ENCODE measurements at regions not wholly inside any gene's neighbourhood (a gene's known extent, or its start where the extent isn't known, plus 50 kb on each side); places are given as distances from the start of the nearest gene placed in this dataset.

GRCh38 chr13:86464193-86464592, 665.0 kb upstream of the SLITRK6 start:
- Mint-ChIP-seq H3K9me3 (peaks cover 10 to 13% of the 10 kb centered on the region in 2 donors), H3K27ac (no peak overlapping the region), H3K4me1 (no peaks in the 10 kb centered on the region), H3K4me3 (no peak overlapping the region), H3K27me3 (ENCODE audit: low read depth in 2 of 2) (no peaks in the 10 kb centered on the region), H3K36me3 (no peaks in the 10 kb centered on the region)
- intact Hi-C loops (cut with micrococcal nuclease) = no loop called here
- H3K9me3 ChIP-seq (ENCODE audit: control insufficient read depth, insufficient read depth, low read length) = no peaks in the 10 kb centered on the region
- H3K4me1 ChIP-seq (ENCODE audit: control insufficient read depth, insufficient read depth, low read length) = no peaks in the 10 kb centered on the region
- H3K27me3 ChIP-seq (ENCODE audit: control insufficient read depth, insufficient read depth, low read length) = no peaks in the 10 kb centered on the region
- H3K36me3 ChIP-seq (ENCODE audit: control insufficient read depth, insufficient read depth, low read length) = no peaks in the 10 kb centered on the region
- TF ChIP-seq, protein P1, sequence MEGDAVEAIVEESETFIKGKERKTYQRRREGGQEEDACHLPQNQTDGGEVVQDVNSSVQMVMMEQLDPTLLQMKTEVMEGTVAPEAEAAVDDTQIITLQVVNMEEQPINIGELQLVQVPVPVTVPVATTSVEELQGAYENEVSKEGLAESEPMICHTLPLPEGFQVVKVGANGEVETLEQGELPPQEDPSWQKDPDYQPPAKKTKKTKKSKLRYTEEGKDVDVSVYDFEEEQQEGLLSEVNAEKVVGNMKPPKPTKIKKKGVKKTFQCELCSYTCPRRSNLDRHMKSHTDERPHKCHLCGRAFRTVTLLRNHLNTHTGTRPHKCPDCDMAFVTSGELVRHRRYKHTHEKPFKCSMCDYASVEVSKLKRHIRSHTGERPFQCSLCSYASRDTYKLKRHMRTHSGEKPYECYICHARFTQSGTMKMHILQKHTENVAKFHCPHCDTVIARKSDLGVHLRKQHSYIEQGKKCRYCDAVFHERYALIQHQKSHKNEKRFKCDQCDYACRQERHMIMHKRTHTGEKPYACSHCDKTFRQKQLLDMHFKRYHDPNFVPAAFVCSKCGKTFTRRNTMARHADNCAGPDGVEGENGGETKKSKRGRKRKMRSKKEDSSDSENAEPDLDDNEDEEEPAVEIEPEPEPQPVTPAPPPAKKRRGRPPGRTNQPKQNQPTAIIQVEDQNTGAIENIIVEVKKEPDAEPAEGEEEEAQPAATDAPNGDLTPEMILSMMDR (IDR thresholded peaks at IDR 0.05) = no peak
- 79% methylated on average over 3 of the region's 3 CpGs for WGBS (ENCODE audit: insufficient coverage)
- no peak overlapping the region for H3K4me3 ChIP-seq (ENCODE audit: low read length)
- no peak overlapping the region for H3K27ac ChIP-seq (ENCODE audit: low read length)
- ATAC-seq = no peak
- no peak for DNase-seq

DNA sequence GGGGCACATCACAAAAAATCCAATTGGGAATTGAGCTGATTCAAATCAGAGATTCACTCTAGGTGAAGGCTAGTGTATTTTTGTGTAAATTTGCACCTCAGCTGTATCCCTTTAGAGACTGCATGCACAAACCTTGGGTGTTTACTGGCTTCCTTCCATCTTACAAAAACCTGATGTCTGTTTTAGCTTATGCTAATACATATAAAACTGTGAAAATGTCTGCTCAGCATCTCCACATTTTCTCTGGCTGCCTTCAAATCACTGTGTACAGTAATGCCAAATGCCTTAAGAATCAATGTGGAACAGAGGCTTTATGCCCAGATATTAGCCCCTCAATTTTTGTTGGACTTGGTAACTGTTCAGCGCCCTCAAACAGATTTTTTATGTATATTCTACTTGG, 675.8 kb upstream of the SLITRK6 start:
- intact Hi-C loops (cut with micrococcal nuclease) = no loop called here
- ATAC-seq (no peak), DNase-seq (no peak)
- Mint-ChIP-seq H3K4me1 (no peaks in the 10 kb centered on the region), H3K36me3 (no peaks in the 10 kb centered on the region), H3K9me3 (peaks cover 7% of the 10 kb centered on the region in 2 donors), H3K27me3 (ENCODE audit: low read depth in 2 of 2) (no peaks in the 10 kb centered on the region), H3K4me3 (no peak overlapping the region), H3K27ac (no peak overlapping the region)
- no peaks in the 10 kb centered on the region for H3K4me1 ChIP-seq (ENCODE audit: control insufficient read depth, insufficient read depth, low read length)
- no peak overlapping the region for H3K4me3 ChIP-seq (ENCODE audit: low read length)
- TF ChIP-seq, protein P1 (IDR thresholded peaks at IDR 0.05) = no peak
- H3K36me3 ChIP-seq (ENCODE audit: control insufficient read depth, insufficient read depth, low read length) = no peaks in the 10 kb centered on the region
- peaks cover 8% of the 10 kb centered on the region for H3K9me3 ChIP-seq (ENCODE audit: control insufficient read depth, insufficient read depth, low read length)
- H3K27ac ChIP-seq (ENCODE audit: low read length) = no peak overlapping the region
- WGBS (ENCODE audit: insufficient coverage) = 80% methylated on average over 1 of the region's 1 CpG
- H3K27me3 ChIP-seq (ENCODE audit: control insufficient read depth, insufficient read depth, low read length) = no peaks in the 10 kb centered on the region

DNA sequence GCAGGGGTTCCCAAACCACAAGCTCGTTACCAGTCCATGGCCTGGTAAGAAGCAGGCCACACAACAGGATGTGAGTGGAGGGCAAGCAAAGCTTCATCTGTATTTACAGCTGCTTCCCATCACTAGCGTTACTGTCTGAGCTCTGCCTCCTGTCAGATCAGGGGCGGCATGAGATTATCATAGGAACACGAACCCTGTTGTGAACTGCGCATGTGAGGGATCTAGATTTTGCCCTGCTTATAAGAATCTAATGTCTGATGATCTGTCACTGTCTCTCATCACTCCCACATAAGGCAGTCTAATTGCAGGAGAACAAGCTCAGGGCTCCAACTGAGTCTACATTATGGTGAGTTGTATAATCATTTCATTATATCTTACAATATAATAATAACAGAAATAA, 677.4 kb upstream of the SLITRK6 start:
- H3K4me1 ChIP-seq (ENCODE audit: control insufficient read depth, insufficient read depth, low read length) = no peaks in the 10 kb centered on the region
- H3K36me3 ChIP-seq (ENCODE audit: control insufficient read depth, insufficient read depth, low read length) = no peaks in the 10 kb centered on the region
- Mint-ChIP-seq H3K27ac (no peak overlapping the region), H3K4me1 (no peaks in the 10 kb centered on the region), H3K27me3 (ENCODE audit: low read depth in 2 of 2) (no peaks in the 10 kb centered on the region), H3K36me3 (no peaks in the 10 kb centered on the region), H3K9me3 (peaks cover 7 to 9% of the 10 kb centered on the region in 2 donors), H3K4me3 (no peak overlapping the region)
- H3K27me3 ChIP-seq (ENCODE audit: control insufficient read depth, insufficient read depth, low read length) = no peaks in the 10 kb centered on the region
- TF ChIP-seq, protein P1 (IDR thresholded peaks at IDR 0.05) = no peak
- H3K4me3 ChIP-seq (ENCODE audit: low read length) = no peak overlapping the region
- WGBS (ENCODE audit: insufficient coverage) = 90% methylated on average over 5 of the region's 5 CpGs
- H3K27ac ChIP-seq (ENCODE audit: low read length) = no peak overlapping the region
- DNase-seq = no peak
- intact Hi-C loops (cut with micrococcal nuclease) = no loop called here
- H3K9me3 ChIP-seq (ENCODE audit: control insufficient read depth, insufficient read depth, low read length) = peaks cover 6% of the 10 kb centered on the region
- no peak for ATAC-seq

DNA sequence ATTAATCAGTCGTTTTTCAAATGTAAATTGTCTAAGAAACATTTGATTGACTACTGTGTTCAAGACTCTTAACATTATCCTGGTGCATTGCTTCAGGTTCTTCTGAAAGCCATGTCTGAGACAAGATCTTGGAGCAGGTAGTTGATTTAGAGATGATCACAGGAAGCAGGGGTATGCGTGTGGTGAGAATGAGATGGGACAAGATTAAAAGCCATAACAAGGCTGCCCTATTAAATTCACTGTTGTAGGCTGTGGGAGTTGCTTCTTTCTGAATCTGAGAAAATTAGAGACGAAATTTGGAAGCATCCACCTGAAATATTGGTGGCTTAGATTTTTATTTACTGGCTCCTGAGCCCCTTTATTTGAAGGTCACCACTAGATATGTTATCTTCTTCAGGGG, 687.4 kb upstream of the SLITRK6 start:
- no peak overlapping the region for H3K27ac Mint-ChIP-seq
- no peaks in the 10 kb centered on the region for H3K36me3 ChIP-seq (ENCODE audit: control insufficient read depth, insufficient read depth, low read length)
- no peak overlapping the region for H3K4me3 Mint-ChIP-seq
- intact Hi-C loops (cut with micrococcal nuclease) = no loop called here
- no peaks in the 10 kb centered on the region for H3K27me3 ChIP-seq (ENCODE audit: control insufficient read depth, insufficient read depth, low read length)
- no peaks in the 10 kb centered on the region for H3K27me3 Mint-ChIP-seq (ENCODE audit: low read depth in 2 of 2)
- no peak for DNase-seq
- 66% methylated on average over 2 of the region's 3 CpGs for WGBS (ENCODE audit: insufficient coverage)
- no peaks in the 10 kb centered on the region for H3K36me3 Mint-ChIP-seq
- H3K9me3 ChIP-seq (ENCODE audit: control insufficient read depth, insufficient read depth, low read length) = no peaks in the 10 kb centered on the region
- TF ChIP-seq, protein P1 (IDR thresholded peaks at IDR 0.05) = no peak
- no peak for ATAC-seq
- no peak overlapping the region for H3K4me3 ChIP-seq (ENCODE audit: low read length)
- H3K27ac ChIP-seq (ENCODE audit: low read length) = no peak overlapping the region
- peaks cover 5 to 10% of the 10 kb centered on the region in 2 donors for H3K9me3 Mint-ChIP-seq
- no peaks in the 10 kb centered on the region for H3K4me1 ChIP-seq (ENCODE audit: control insufficient read depth, insufficient read depth, low read length)
- H3K4me1 Mint-ChIP-seq = no peaks in the 10 kb centered on the region
